NOMO-1 treated with DMSO at 0.1 percent for 48 hours (cell line): ENCODE measurements at regions not wholly inside any gene's neighbourhood (a gene's known extent, or its start where the extent isn't known, plus 50 kb on each side); places are given as distances from the start of the nearest gene placed in this dataset.

Experiments used
- DNase-seq: peaks from one replicate; lab custom pipeline; 2025; ENCODE audit not compliant: unreplicated experiment; lab: John Stamatoyannopoulos, UW

GRCh38 chr2:155350783-155351580, 652.5 kb downstream of the KCNJ3 start:
- no peak for DNase-seq

- DNase-seq = no peak
Measured at GRCh38 chr2:155332016-155332415, 633.5 kb downstream of the KCNJ3 start.

- no peak for DNase-seq
Measured at GRCh38 chr2:155320236-155320635, 621.7 kb downstream of the KCNJ3 start.

GRCh38 chr2:155318710-155319109, 620.2 kb downstream of the KCNJ3 start:
- no peak for DNase-seq

GRCh38 chr2:155315768-155316167, 617.3 kb downstream of the KCNJ3 start:
- DNase-seq = no peak

GRCh38 chr2:155310589-155310988, 612.1 kb downstream of the KCNJ3 start:
- DNase-seq = peak; percentile 56

- DNase-seq = no peak
Measured at GRCh38 chr2:155309483-155309882, 611.0 kb downstream of the KCNJ3 start.

GRCh38 chr2:155308367-155309009, 610.0 kb downstream of the KCNJ3 start:
- DNase-seq = no peak

- DNase-seq = no peak
Measured at GRCh38 chr2:155301221-155301620, 602.7 kb downstream of the KCNJ3 start.

- DNase-seq = peak; percentile 49
Measured at GRCh38 chr2:155298001-155298400, 599.5 kb downstream of the KCNJ3 start.

GRCh38 chr2:155294358-155294757, 595.9 kb downstream of the KCNJ3 start:
- DNase-seq = no peak

- DNase-seq = no peak
Measured at GRCh38 chr2:155281907-155282306, 583.4 kb downstream of the KCNJ3 start.

GRCh38 chr2:155273323-155273722, 574.8 kb downstream of the KCNJ3 start:
- no peak for DNase-seq

- DNase-seq = no peak
Measured at GRCh38 chr2:155266583-155266982, 568.1 kb downstream of the KCNJ3 start.

- DNase-seq = no peak
Measured at GRCh38 chr2:155266109-155266508, 567.6 kb downstream of the KCNJ3 start.

- DNase-seq = no peak
Measured at GRCh38 chr2:155256803-155257202, 558.3 kb downstream of the KCNJ3 start.

GRCh38 chr2:155250800-155251199, 552.3 kb downstream of the KCNJ3 start:
- DNase-seq = no peak

- no peak for DNase-seq
Measured at GRCh38 chr2:155240176-155240575, 541.7 kb downstream of the KCNJ3 start.

- DNase-seq = no peak
Measured at GRCh38 chr2:155235710-155236109, 537.2 kb downstream of the KCNJ3 start.

- no peak for DNase-seq
Measured at GRCh38 chr2:155223781-155224406, 525.4 kb downstream of the KCNJ3 start.

GRCh38 chr2:155218945-155219344, 520.5 kb downstream of the KCNJ3 start:
- DNase-seq = no peak

- DNase-seq = no peak
Measured at GRCh38 chr2:155218292-155218924, 519.9 kb downstream of the KCNJ3 start.
